ENCODE measurements at regions not wholly inside any gene's neighbourhood (a gene's known extent, or its start where the extent isn't known, plus 50 kb on each side); places are given as distances from the start of the nearest gene placed in this dataset.

- no peak overlapping the region for H3K4me3 ChIP-seq (ENCODE audit: low read depth in 2 of 2, low read length in 1 of 2)
- no peaks in the 10 kb centered on the region for H3K9me2 ChIP-seq
- H3K36me3 ChIP-seq (replicated peaks in 1 of 2; ENCODE audit: control insufficient read depth in 1 of 2, insufficient read depth in 2 of 2, low read length in 1 of 2), result no peaks in the 10 kb centered on the region
- H3K4me1 ChIP-seq (ENCODE audit: control insufficient read depth in 1 of 2, insufficient read depth in 2 of 2, low read depth in 1 of 2, low read length in 1 of 2), result no peaks in the 10 kb centered on the region
- DNase-seq, result no peak
- no peaks in the 10 kb centered on the region for H3K27me3 ChIP-seq (ENCODE audit: insufficient read depth)
- 49% methylated on average over 3 of the region's 3 CpGs for WGBS (ENCODE audit: low lambda C conversion rate)
- POLR2A ChIA-PET, result no interaction called here
- no peak for TF ChIP-seq MAX (IDR thresholded peaks at IDR 0.05; ENCODE audit: low read depth)
- TF ChIP-seq FOXJ3 (CRISPR knock-in tag; IDR thresholded peaks at IDR 0.05), result no peak
- TF ChIP-seq MXI1 (IDR thresholded peaks at IDR 0.05; ENCODE audit: low read depth, low read length), result no peak
- TF ChIP-seq, protein P1, sequence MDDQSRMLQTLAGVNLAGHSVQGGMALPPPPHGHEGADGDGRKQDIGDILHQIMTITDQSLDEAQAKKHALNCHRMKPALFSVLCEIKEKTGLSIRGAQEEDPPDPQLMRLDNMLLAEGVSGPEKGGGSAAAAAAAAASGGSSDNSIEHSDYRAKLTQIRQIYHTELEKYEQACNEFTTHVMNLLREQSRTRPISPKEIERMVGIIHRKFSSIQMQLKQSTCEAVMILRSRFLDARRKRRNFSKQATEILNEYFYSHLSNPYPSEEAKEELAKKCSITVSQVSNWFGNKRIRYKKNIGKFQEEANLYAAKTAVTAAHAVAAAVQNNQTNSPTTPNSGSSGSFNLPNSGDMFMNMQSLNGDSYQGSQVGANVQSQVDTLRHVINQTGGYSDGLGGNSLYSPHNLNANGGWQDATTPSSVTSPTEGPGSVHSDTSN (IDR thresholded peaks at IDR 0.05), result no peak
- no peak for TF ChIP-seq TCF12 (IDR thresholded peaks at IDR 0.05)
- no peak for TF ChIP-seq ELF1 (IDR thresholded peaks at IDR 0.05)
- no peak for TF ChIP-seq EP300 (IDR thresholded peaks at IDR 0.05; ENCODE audit: borderline replicate concordance in 1 of 2, low read depth in 1 of 2, low read length in 1 of 2)
- no peak for TF ChIP-seq FOXM1 (IDR thresholded peaks at IDR 0.05; ENCODE audit: low read depth)
- no peak for TF ChIP-seq RAD21 (IDR thresholded peaks at IDR 0.05; ENCODE audit: low read length)
- no peak for TF ChIP-seq YY1 (IDR thresholded peaks at IDR 0.05; ENCODE audit: low read depth)
- TF ChIP-seq RCOR1 (IDR thresholded peaks at IDR 0.05; ENCODE audit: low read length), result no peak
- TF ChIP-seq POLR2AphosphoS5 (IDR thresholded peaks at IDR 0.05; ENCODE audit: low read depth, low read length), result no peak
- TF ChIP-seq, protein P2, sequence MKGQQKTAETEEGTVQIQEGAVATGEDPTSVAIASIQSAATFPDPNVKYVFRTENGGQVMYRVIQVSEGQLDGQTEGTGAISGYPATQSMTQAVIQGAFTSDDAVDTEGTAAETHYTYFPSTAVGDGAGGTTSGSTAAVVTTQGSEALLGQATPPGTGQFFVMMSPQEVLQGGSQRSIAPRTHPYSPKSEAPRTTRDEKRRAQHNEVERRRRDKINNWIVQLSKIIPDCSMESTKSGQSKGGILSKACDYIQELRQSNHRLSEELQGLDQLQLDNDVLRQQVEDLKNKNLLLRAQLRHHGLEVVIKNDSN (IDR thresholded peaks at IDR 0.05; ENCODE audit: borderline replicate concordance, low read depth), result no peak
- no peak for TF ChIP-seq REST (IDR thresholded peaks at IDR 0.05; ENCODE audit: low read depth, low read length)
- TF ChIP-seq RXRA (IDR thresholded peaks at IDR 0.05; ENCODE audit: borderline replicate concordance, low read depth), result no peak
- TF ChIP-seq MEF2A (IDR thresholded peaks at IDR 0.05; ENCODE audit: borderline replicate concordance, low read depth), result no peak
- no peak for TF ChIP-seq NFIC (IDR thresholded peaks at IDR 0.05; ENCODE audit: borderline replicate concordance)
- TF ChIP-seq NRF1 (IDR thresholded peaks at IDR 0.05; ENCODE audit: low read depth, low read length), result no peak
- H3K4me2 ChIP-seq, result no peak overlapping the region
- H3K9ac ChIP-seq, result no peak overlapping the region
- no peak overlapping the region for H2AFZ ChIP-seq (ENCODE audit: low read depth)
- no peaks in the 10 kb centered on the region for H3K9me3 ChIP-seq
- CTCF ChIA-PET, result no interaction called here
- H3K27ac ChIP-seq (ENCODE audit: low read depth in 2 of 2, low read length in 1 of 2), result no peak overlapping the region
- no peaks in the 10 kb centered on the region for H4K20me1 ChIP-seq (ENCODE audit: insufficient read depth)
- no peaks in the 10 kb centered on the region for H3K79me2 ChIP-seq (ENCODE audit: insufficient read depth)
- H3F3A ChIP-seq (replicated peaks; ENCODE audit: insufficient read depth), result no peaks in the 10 kb centered on the region
Measured at GRCh38 chr6:84379142-84379541, 151.7 kb upstream of the CEP162 start.
